ENCODE measurements at regions not wholly inside any gene's neighbourhood (a gene's known extent, or its start where the extent isn't known, plus 50 kb on each side); places are given as distances from the start of the nearest gene placed in this dataset.

DNA sequence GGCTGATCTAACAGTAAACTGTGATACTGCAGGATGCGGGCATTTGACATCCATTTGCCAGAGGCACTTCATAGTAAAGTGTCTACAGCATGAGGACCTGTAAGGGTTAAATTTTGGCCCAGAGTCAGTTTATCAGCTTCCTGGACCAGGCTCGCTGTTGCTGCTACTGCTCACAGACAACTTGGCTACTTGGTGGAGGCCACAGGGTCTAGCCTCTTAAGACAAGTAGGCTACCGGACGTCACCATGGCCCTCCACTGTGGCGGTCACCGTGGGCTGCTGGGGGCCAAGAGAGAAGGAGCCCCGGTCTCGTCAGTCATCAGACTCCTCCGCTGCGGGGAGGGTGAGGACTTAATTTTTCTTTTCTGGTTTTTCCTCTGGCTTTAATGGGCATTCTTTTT lies 117.3 kb upstream of the PZP start (continued):
- TF ChIP-seq, protein P1, sequence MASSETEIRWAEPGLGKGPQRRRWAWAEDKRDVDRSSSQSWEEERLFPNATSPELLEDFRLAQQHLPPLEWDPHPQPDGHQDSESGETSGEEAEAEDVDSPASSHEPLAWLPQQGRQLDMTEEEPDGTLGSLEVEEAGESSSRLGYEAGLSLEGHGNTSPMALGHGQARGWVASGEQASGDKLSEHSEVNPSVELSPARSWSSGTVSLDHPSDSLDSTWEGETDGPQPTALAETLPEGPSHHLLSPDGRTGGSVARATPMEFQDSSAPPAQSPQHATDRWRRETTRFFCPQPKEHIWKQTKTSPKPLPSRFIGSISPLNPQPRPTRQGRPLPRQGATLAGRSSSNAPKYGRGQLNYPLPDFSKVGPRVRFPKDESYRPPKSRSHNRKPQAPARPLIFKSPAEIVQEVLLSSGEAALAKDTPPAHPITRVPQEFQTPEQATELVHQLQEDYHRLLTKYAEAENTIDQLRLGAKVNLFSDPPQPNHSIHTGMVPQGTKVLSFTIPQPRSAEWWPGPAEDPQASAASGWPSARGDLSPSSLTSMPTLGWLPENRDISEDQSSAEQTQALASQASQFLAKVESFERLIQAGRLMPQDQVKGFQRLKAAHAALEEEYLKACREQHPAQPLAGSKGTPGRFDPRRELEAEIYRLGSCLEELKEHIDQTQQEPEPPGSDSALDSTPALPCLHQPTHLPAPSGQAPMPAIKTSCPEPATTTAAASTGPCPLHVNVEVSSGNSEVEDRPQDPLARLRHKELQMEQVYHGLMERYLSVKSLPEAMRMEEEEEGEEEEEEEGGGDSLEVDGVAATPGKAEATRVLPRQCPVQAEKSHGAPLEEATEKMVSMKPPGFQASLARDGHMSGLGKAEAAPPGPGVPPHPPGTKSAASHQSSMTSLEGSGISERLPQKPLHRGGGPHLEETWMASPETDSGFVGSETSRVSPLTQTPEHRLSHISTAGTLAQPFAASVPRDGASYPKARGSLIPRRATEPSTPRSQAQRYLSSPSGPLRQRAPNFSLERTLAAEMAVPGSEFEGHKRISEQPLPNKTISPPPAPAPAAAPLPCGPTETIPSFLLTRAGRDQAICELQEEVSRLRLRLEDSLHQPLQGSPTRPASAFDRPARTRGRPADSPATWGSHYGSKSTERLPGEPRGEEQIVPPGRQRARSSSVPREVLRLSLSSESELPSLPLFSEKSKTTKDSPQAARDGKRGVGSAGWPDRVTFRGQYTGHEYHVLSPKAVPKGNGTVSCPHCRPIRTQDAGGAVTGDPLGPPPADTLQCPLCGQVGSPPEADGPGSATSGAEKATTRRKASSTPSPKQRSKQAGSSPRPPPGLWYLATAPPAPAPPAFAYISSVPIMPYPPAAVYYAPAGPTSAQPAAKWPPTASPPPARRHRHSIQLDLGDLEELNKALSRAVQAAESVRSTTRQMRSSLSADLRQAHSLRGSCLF (CRISPR knock-in tag; IDR thresholded peaks at IDR 0.05; ENCODE audit: borderline replicate concordance): no peak

DNA sequence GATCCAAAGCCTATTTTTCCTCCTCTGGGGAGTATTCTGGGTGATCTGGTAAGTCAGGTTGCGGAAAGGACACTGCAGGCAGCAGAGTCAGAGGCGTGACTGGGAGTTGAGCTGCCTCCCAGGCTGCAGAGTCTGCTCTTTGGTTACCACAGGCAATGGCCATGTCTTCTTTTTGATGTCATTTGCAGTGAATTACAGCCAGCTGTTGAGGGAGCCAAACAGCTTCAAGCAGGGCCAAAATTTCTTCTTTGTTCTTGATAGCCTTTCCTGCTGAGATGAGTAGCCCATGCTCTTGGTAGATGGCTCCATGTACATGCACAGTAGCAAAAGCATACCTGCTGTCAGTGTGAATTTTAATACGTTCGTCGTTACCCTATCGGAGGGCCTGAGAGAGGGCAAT lies 116.6 kb upstream of the PZP start:
- H3K27ac ChIP-seq (ENCODE audit: extremely low read length, insufficient read depth, low read length): no peak overlapping the region
- H4K20me1 ChIP-seq (ENCODE audit: insufficient read depth, low read length): no peaks in the 10 kb centered on the region
- WGBS (ENCODE audit: low lambda C conversion rate): 86% methylated on average over 4 of the region's 6 CpGs
- H3K4me1 ChIP-seq (ENCODE audit: insufficient read depth, low read length): peaks cover 13% of the 10 kb centered on the region
- DNase-seq (ENCODE audit: low spot score): no peak
- H3K9ac ChIP-seq (ENCODE audit: insufficient read depth, low read depth, low read length): no peak overlapping the region
- no peaks in the 10 kb centered on the region for H3K9me3 ChIP-seq (ENCODE audit: low read length)
- ChIA-PET POLR2A (no interaction called here), CTCF (ENCODE audit: low intra/inter-chr PET ratio, low total read pairs) (no interaction called here)
- H3K27me3 ChIP-seq (ENCODE audit: control insufficient read depth in 1 of 2, insufficient read depth in 2 of 2, low read length in 2 of 2): no peaks in the 10 kb centered on the region
- H3K4me3 ChIP-seq (replicated peaks in 1 of 3; ENCODE audit: insufficient read depth in 1 of 3, low read depth in 2 of 3, low read length in 3 of 3): no peak overlapping the region
- FAIRE-seq: no peak
- in situ Hi-C loops (cut with HindIII; ENCODE audit: extremely low pct_ligation_motif_present, low pct_unique_long_range_greater_than_20kb): loop anchor here (10.0 to 25.0 kb wide), 2 partner anchors 50 to 138 kb away; no protein-coding TSS in a partner anchor
- no peak overlapping the region for H3K4me2 ChIP-seq (ENCODE audit: low read depth, low read length)
- H2AFZ ChIP-seq (ENCODE audit: low read length): no peak overlapping the region
- ATAC-seq: no peak
- TF ChIP-seq MXI1 (IDR thresholded peaks at IDR 0.05; ENCODE audit: borderline replicate concordance, low read depth, low read length) (no peak), IKZF4 (CRISPR knock-in tag; IDR thresholded peaks at IDR 0.05; ENCODE audit: borderline replicate concordance, low read depth, not compliant biosample characterization) (no peak), HNRNPLL (IDR thresholded peaks at IDR 0.05; ENCODE audit: low read depth, low read length, poor library complexity, severe bottlenecking) (no peak), CHD2 (IDR thresholded peaks at IDR 0.05; ENCODE audit: low read depth, low read length) (no peak)
- no peaks in the 10 kb centered on the region for H3K36me3 ChIP-seq (replicated peaks in 1 of 2; ENCODE audit: control insufficient read depth in 1 of 2, insufficient read depth in 2 of 2, low read length in 2 of 2)
- BruUV-seq (replicated peaks): no TSS peak
- intact Hi-C loops (cut with micrococcal nuclease; ENCODE audit: unreplicated experiment): no loop called here
- H3K79me2 ChIP-seq (ENCODE audit: insufficient read depth, low read length): no peaks in the 10 kb centered on the region
